Right forelimb (tissue), 1 donor: ENCODE measurements at regions not wholly inside any gene's neighbourhood (a gene's known extent, or its start where the extent isn't known, plus 50 kb on each side); places are given as distances from the start of the nearest gene placed in this dataset.

ENCODE experiments used
- DNase-seq: peaks from one replicate; pipeline ENCODE4 v3.0.0-alpha.2; 2018

DNA sequence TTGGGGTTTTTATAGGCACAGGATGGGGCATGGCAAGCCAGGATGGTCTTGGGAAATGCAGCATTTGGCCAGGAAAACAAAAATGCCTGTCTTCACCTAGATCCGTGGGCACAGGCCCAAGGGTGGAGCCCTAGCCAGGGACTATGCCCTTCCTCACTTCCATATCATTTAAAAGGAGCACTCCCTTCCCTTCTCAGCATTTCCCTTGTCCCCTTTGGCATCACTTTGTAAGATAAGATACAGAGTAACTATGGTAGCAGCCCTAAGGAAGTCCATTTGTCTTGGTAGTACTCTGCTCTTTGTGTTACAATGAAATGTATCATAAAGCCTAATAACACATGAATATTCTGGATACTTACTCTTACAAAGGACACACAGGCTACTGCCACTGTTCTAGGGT, 1092.6 kb upstream of the TENM4 start:
- no peak for DNase-seq

DNA sequence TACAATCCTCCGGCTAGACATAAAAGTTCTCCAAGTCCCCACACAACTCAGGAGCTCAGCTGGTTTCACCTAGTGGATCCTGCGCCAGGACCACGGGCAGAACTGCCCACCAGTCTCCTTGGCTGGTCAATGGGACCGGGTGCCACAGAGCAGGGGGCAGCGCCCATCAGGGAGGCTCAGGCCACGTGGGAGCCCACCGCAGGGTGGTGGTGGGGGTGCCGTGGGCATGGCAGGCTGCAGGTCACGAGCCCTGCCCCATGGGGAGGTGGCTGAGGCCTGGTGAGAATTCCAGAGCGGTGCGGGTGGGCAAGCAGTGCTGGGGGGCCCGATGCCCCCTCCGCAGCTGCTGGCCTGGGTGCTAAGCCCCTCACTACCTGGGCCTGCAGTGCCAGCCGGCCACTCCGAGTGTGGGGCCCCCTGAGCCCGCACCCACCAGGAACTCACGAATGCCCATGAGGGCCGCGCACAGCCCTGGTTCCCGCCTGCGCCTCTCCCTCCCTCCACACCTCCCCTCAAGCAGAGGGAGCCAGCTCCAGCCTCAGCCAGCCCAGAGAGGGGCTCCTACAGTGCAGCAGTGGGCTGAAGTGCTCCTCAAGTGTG, 1091.9 kb upstream of the TENM4 start:
- no peak for DNase-seq

DNA sequence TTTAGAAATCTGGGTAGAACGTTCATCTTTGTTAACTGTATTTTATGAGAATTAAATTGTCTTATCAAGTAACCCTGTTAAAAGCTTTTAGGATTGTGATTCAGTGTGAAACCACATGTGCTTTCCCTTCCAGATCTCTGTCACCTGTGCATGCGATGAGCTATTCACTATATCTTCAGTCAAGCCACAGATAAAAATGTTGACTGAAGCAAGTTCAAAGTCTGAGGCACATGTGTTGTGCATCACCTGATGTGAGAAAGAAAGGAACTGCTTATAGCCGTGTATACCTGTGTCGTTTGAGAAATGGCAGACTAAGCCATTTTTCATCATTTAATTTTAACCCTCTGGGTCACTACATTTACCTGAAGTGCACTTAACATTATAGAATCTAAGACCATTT, 1088.9 kb upstream of the TENM4 start:
- DNase-seq = no peak

DNA sequence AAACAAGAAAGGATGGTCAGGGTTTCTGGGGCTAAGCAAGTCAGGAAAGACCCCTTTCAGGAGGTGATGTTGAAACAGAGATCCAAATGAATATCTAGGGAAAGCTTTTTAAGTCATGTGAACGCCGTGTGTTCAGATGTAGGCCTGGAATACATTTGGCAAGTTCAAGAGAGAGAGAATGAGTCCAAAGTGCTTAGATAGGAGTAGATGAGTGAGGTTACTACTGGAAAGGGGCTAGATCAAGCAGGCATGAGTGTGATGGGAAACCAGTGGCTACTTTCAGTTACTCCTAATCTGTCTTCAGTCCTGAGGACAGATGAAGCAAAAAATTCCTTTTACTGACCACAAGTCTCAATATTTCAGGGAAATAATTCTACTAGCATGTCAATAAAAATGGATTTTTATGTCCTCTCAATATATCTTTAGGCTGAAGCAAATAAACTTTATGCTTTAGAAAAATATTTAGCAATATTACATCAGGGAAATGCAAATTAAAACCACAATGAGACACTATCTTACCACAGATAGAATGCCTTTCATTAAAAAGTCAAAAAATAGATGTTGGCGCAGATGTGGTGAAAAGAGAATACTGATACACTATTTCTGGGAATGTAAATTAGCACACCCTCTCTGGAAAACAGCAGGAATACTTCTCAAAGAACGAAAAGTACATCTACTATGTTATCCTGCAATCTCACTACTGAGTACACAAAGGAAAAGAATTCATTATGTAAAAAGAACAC, 1085.0 kb upstream of the TENM4 start:
- no peak for DNase-seq

DNA sequence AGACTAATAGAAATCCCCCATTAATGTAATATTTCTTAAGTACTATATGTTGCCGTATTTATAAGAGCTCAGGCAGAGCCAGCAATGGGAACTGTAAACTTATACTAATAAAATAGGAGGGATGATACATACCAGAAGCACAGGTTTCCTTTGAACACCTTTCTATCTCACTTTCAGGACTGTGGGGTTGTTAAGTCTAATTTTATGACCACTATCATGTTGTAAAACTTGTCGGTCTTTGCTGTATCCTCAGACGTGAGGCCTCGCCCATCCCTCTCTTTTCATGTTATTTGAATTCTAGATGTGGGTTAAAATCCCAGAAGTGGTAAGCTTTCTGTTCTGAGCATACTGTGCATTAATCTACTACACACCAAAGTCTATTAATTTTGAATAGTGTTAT, 1083.5 kb upstream of the TENM4 start:
- DNase-seq = no peak

DNA sequence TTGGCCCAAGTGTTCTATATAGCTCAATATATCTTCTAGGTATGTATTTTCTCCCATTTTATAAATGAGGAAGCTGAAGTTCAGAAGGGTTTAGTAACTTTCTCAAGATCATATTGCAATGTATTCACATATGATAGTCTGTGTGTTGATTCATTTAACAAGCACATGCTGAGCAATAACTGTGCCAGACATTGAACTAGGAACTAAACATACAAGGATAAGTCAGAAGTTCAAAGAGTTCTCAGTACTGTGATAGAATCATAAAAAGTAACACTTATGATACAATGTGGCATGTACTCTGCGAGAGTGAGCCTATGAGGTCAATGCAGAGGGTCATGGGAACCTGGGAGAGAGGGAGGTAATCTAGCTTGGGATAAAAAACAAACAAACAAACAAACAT, 1082.2 kb upstream of the TENM4 start:
- DNase-seq = no peak

DNA sequence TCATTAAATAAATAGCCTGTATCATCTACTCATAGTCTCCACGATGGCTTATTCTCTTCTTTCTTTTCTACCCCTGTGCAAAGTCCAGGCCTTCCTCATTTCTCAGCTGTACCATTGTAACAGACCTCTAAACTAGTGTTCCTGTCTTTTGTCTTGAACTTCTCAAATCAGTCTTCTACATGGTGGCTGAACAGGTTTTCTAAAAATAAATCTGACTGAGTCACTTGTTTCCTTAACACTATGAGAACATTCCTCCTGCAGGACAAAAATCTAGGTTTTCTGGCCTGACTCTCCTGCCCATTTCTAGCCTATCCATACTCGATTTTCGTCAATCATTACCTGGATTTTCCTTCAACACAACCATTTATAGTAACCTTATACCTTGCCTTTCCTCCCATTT, 1080.8 kb upstream of the TENM4 start:
- DNase-seq = no peak

DNA sequence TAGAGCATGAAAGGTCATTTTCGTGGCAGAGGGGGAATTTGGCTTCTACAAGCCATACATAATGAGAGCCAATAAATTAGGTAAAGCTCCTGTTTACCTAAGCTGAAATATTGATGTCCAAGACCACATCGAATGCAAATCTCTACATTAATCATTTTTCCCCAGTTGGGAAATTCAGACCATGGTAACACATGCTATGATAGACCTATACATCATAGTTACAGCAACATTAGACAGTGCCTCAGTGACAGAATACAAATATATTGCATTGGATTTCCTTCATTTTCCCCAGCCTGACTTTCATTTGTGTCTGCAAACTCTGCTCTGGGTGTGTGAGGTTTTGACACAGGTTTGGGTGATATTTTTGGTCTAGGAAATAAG, 1079.7 kb upstream of the TENM4 start:
- no peak for DNase-seq

DNA sequence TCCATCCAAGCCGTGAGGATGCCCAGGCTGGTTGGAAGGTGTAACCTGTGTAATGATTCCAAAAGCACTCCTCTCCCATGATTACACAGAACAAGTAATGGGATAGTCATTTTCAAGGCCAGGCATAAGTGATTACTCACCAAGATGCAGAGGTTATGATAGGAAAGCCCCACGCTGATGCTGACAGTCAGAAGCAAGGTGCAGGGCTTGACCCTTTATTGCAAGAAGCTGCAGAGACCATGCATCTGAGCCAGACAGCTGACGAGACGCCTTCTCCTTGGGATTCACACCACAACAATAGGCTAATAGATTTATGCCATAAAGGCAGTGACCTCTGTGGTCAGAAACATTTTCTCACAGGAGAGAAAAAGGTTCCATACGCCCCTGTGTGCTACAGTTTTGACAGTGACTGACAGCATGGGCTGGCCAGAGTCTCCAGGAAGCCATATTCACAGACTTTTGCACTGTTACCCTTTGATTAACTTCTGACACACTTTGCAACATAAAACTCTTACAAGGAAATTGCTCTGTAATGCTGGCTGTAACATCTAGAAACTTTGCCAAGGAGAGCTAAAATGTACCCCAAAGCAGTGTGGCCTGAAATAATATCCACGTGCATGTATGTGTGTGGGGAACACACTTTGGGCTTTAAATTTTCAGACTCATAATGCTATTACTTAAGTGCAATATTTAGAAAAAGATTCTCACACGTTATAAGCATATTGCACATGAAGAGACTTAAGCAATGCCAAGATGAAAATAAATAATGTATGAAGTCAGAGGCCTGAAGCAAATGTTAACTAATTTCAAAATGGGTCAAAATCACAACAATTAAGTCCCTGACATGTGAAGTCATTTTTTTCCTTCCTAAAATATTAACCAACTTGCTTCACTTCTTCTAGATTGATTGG, 1079.0 kb upstream of the TENM4 start:
- no peak for DNase-seq

DNA sequence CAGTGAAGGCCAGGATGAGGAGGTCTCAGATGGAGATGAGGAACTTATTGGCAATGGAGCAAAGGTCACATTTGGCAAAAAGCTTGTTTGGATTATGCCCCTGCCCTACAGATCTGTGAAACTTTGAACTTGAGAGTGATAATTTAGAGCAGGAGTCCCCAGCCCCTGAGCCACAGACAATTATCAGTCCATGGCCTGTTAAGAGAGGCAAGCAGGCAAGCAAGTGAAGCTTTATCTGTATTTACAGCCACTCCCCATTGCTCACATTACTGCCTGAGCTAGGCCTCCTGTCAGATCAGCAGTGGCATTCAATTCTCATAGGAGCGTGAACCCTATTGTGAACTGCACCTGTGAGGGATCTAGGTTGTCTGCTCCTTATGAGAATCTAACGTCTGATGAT, 1076.9 kb upstream of the TENM4 start:
- DNase-seq = no peak

DNA sequence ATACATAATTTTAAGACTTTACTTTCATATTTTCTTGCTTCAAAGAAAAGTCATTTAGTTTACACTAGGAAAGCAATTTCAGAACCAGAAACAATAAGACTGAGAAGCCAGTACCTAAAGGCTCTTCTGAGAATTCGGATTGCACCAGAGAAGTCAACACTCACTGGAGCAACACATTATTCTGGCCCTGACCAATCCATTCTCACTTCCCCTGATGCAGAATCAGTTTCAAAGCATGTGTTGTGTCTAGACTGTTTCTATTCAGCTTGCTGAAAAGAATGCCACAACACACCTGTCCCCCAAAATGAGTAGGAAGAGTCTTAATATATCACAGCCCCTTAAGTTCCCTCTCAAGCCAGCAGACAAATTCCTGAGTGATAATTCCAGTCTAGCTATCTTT, 1074.3 kb upstream of the TENM4 start:
- no peak for DNase-seq

DNA sequence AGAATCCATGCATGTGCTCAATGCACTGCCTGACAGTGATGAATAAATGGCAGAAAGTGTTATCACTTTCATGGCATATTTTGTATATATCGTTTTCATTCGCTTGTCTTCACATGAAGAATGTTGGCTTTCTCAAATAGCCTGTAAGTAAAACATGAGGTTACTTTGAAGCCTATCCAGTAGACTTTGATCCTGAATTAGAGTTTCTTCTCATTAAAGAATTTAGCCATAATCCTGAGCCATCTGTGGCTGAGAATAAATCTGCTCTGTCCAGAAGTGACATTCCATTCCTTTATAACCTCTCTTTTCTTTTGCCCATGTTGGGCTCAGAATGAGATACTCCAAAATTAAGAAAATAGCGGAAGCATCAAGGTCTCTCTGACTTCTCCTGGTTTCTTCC, 1071.7 kb upstream of the TENM4 start:
- DNase-seq = no peak

DNA sequence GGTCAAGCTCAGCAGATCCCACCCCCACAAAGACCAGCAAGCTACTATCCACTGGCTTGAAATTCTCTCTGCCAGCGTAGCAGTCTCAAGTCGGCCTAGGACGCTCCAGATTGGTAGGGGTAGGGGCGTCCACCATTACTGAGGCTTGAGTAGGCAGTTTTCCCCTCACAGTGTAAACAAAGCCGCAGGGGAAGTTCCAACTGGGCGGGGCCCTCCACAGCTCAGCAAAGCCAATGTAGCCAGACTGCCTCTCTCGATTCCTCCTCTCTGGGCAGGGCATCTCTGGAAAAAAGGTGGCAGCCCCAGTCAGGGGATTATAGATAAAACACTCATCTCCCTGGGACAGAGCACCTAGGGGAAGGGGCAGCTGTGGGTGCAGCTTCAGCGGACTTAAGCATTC, 1064.9 kb upstream of the TENM4 start:
- DNase-seq = no peak

DNA sequence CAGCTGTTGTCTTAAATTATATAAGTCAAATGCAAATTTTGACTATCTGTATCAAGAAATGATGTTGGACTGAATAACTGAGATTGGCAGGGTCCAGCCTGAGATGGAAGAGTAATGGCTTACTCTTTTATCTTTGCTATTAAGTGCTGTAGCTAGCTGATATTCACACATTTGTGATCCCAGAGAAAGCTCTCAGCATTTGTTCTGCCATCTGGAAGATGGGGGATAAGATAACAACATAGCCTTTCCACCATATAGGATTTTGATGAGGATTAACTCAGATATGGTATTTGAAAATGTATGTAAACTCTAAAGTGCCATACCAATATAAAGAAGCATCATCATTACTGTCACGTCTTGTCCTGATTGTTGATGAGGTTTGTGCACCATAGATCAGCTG, 1063.2 kb upstream of the TENM4 start:
- no peak for DNase-seq

DNA sequence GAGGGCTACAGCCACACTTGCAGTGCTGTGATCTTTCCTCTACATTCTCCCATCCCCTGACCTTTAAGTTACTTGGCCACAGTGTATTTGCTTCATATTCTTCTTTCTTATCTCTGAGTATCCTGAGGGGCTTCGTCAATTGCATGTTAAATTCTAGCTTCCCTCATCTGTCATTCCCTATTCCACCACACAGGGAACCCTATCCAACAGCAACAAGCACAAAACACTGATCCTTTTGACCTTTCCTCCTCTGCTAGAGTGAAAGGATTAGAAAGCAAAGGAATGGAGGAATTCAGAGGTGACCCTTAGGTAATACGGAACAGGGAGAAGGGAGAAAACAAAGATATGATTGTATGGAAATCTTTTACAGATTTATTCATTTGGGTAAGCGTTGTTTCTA, 1061.7 kb upstream of the TENM4 start:
- DNase-seq = no peak

DNA sequence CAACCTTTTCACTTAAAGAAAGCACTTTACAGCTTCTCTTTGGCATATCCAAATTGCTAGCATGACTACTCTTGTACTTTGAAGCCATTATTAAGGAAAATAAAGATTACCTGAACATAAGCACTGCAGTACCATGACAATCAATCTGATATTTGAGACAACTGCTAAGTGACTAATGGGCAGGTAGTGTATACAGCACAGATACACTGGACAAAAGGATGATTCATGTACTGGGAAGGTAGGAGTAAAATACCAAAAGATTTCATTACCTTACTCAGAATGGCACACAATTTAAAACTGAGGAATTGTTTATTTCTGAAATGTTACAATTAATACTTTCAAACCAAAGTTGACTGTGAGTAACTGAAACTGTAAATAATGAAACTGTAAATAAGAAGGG, 1054.3 kb upstream of the TENM4 start:
- no peak for DNase-seq

DNA sequence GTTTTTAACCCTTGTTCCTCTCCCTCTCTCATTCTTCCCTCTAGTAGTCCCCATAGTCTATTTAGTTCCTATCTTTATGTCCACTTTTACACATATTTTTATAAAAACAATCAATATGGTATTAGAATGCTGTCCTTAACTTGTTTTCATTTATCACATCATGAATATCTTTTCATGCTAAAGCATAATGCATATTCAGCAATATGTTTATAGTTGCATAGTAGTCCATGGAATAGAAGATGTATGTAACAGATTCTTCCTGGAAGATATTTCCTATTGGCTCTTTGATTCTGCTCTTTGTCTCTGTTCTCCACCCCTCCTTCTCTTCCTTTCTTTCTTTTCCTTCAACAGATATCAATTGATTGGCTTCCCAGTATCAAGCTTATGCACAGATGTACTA, 1047.1 kb upstream of the TENM4 start:
- no peak for DNase-seq

DNA sequence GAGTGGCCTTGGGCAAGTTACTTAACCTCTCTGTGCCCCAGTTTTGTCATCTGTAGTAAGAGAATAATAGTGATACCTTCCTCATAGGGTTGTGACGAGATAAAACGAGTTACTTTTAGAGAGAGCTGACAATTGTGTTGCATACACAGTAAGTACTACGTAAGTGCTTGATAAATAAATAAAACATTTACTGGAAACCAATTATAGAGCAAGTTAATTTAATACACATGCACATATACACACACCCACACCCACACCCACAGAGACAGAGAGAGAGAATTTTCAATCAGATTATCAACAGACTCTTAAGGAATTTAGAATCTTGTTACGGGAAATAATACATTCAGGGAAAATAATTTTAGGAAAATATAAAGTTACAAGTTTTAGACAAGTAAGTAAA, 1045.8 kb upstream of the TENM4 start:
- DNase-seq = no peak

DNA sequence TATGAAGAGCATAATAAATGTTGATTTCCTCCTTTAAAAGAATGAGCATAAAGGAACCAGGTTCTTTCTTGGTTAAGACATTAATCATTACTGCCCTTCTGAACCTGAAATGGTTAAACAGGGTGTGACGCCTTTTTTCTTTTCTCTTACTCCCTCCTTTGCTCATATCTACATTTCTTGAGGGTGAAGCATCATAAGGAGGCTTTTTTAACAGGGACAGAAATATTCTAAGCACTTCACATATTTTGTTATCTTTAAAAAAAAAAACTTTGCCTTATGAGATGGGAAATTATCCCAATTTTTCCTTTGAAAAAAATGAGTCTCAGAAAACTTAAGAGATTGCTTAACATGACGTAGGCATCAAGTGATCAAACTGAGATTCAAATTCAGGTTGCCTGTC, 1036.3 kb upstream of the TENM4 start:
- no peak for DNase-seq

DNA sequence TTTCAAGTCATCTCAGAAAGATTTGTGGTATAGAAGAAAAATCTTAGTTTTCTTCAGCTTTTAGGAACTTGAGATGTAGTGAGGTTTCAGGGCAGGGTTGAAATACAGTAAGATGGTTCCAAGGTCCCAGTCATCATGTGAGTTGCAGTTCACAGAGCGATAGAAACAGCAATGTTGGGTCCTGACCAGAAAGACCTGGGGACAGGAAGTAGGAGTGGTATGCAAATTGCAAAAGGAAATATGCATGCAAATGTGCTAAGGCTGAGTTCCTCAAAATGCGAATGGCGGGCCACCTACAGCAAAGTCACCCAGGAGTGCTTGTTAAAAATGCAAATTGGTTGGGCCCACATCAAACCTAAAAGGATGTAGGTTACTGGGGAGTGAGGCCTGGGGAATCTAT, 1032.7 kb upstream of the TENM4 start:
- DNase-seq = no peak

DNA sequence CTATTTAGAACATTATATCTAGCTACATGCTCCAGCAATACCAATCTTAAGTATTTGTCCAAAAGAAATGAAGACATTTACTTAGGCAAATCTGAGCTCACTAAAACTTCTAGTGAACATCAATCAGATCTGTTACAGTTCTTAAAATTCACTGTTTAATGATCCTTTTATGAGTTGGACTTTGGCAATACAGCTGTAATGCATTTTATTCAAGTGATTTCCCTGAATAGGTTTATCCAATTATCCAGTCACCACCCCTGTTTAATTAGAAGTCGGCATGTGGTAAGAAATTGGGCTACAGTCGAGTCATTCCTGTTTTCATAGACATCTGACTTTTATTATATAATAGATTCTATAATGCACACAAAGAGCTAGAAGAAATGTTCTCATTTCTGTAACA, 1029.0 kb upstream of the TENM4 start:
- no peak for DNase-seq

DNA sequence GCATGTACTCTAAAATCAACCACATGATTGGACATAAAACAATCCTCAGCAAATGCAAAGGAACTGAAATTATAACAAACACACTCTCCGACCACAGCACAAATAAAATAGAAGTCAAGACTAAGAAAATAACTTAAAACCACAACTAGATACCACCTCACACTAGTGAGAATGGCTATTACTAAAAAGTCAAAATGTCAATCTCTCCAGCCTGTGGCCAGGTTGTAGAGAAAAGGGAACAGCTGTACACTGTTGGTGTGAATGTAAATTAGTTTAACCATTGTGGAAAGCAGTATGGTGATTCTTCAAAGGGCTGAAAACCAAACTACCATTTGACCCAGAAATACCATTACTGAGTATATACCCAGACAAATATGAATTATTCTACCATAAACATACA, 1025.7 kb upstream of the TENM4 start:
- DNase-seq = no peak

DNA sequence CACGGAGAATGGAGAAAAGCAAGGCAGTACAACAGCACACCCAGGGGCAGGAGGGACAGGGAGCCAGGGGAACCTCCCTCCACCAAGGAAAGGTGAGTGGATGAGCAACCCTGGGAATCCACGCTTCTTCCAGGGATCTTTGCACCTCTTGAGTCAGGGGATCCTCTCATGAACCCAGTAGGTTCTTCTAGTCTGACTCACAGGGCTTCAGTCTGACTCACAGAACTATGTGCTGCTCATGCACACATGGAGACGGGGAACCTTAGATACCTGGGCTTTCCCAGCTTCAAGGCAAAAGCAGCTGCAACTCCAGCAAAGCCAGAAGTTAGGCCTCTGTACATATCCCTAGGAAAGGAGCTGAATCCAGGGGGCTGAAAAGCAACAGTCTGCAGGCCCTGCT, 1021.4 kb upstream of the TENM4 start:
- DNase-seq = no peak

DNA sequence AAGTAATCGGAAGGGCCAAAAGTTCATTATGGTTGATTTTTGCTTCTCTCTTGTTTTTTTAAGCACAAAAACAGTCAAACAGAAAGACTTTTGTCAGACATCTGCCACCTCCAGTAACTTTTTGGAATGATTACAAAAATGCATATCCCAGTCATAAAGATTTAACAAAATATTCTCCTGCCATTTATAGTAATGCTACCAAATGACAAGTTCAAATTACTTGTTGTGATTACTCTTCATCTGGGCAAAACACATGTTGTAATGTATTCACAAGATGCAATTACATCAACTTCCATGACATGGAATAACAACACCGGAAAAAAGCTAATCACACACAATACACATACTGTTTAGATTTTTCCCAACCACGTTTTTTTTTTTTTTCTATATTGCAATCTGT, 1017.5 kb upstream of the TENM4 start:
- DNase-seq = no peak
